Kasumi-1 (cell line): ENCODE measurements at regions not wholly inside any gene's neighbourhood (a gene's known extent, or its start where the extent isn't known, plus 50 kb on each side); places are given as distances from the start of the nearest gene placed in this dataset.
"Not testable (repeated sequence)": the region's sequence is repeated elsewhere in the genome, so short reads cannot be mapped to it uniquely, and the experiment has no call there.

Source experiments
- DNase-seq, 2 experiments: peaks; one replicate each; lab custom pipeline; 2025; lab: John Stamatoyannopoulos, UW

GRCh38 chr2:200174433-200175216 lies 131.9 kb upstream of the SPATS2L start:
- DNase-seq = no peak

- no peak for DNase-seq
Measured at GRCh38 chr2:200177971-200178911, 128.3 kb upstream of the SPATS2L start.

GRCh38 chr2:200179151-200179550 lies 127.3 kb upstream of the SPATS2L start:
- DNase-seq = no peak

GRCh38 chr2:200180943-200181342 lies 125.5 kb upstream of the SPATS2L start:
- no peak for DNase-seq

- DNase-seq = no peak
Measured at GRCh38 chr2:200181755-200182154, 124.7 kb upstream of the SPATS2L start.

GRCh38 chr2:200184748-200185627 lies 121.5 kb upstream of the SPATS2L start:
- no peak for DNase-seq

GRCh38 chr2:200185628-200186000 lies 120.9 kb upstream of the SPATS2L start:
- no peak for DNase-seq

GRCh38 chr2:200186002-200186401 lies 120.5 kb upstream of the SPATS2L start:
- no peak for DNase-seq

GRCh38 chr2:200188876-200189275 lies 117.6 kb upstream of the SPATS2L start:
- DNase-seq = no peak

GRCh38 chr2:200189964-200190363 lies 116.5 kb upstream of the SPATS2L start:
- no peak for DNase-seq

GRCh38 chr2:200193331-200193730 lies 113.2 kb upstream of the SPATS2L start:
- no peak for DNase-seq

- DNase-seq = no peak
Measured at GRCh38 chr2:200193791-200194190, 112.7 kb upstream of the SPATS2L start.

GRCh38 chr2:200194746-200195145 lies 111.7 kb upstream of the SPATS2L start:
- no peak for DNase-seq

- peak; percentile 31 to 42 for DNase-seq
Measured at GRCh38 chr2:200199005-200199404, 107.5 kb upstream of the SPATS2L start.

GRCh38 chr2:200199576-200200263 lies 106.8 kb upstream of the SPATS2L start:
- DNase-seq = no peak

- not testable (repeated sequence) for DNase-seq
Measured at GRCh38 chr2:200201839-200202238, 104.7 kb upstream of the SPATS2L start.

GRCh38 chr2:200203381-200203827 lies 103.1 kb upstream of the SPATS2L start:
- DNase-seq = no peak

GRCh38 chr2:200208041-200208440 lies 98.5 kb upstream of the SPATS2L start:
- no peak for DNase-seq

- DNase-seq = no peak
Measured at GRCh38 chr2:200209030-200209429, 97.5 kb upstream of the SPATS2L start.

GRCh38 chr2:200211643-200212042 lies 94.8 kb upstream of the SPATS2L start:
- DNase-seq = no peak

GRCh38 chr2:200212862-200213425 lies 93.5 kb upstream of the SPATS2L start:
- DNase-seq = no peak
